ENCODE measurements at regions not wholly inside any gene's neighbourhood (a gene's known extent, or its start where the extent isn't known, plus 50 kb on each side); places are given as distances from the start of the nearest gene placed in this dataset.

DNA sequence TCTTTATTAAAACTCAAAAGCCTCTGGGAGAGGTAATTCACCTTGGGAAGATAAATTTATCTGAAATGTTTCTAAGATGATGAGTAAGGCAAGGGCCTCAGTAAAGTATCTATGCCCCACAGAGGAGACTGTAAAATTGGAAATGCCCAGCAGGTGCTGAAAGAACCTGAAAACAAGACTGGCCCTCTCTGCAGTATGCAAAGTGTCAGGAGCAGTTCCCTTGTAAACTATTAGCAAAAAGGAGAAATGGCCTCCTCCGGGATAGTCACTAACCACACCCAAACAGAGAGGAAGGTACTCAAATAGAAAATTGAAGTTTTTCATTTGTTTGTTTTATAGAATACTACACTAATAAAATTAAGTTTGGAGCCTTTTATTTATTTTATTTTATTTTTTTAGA is 81.2 kb downstream of the FZD1 start:
- Histone ChIP-seq H3K9ac (ENCODE audit: insufficient read length, low read depth) (no peak overlapping the region), H3K9me3 (ENCODE audit: insufficient read depth, low read length) (no peaks in the 10 kb centered on the region), H3K36me3 (ENCODE audit: insufficient read depth, insufficient read length, low read length) (no peaks in the 10 kb centered on the region), H3K27me3 (ENCODE audit: insufficient read depth, insufficient read length) (no peaks in the 10 kb centered on the region), H3K4me3 (ENCODE audit: insufficient read length, low read depth) (no peak overlapping the region), H3K4me1 (ENCODE audit: insufficient read depth, insufficient read length) (no peaks in the 10 kb centered on the region)
- no peak for DNase-seq (ENCODE audit: low read depth, low spot score)
- TF ChIP-seq SUZ12 (IDR thresholded peaks at IDR 0.05; ENCODE audit: extremely low read depth, insufficient read depth, insufficient read length) (no peak), YY1 (IDR thresholded peaks at IDR 0.05; ENCODE audit: insufficient read depth, insufficient read length) (no peak)

DNA sequence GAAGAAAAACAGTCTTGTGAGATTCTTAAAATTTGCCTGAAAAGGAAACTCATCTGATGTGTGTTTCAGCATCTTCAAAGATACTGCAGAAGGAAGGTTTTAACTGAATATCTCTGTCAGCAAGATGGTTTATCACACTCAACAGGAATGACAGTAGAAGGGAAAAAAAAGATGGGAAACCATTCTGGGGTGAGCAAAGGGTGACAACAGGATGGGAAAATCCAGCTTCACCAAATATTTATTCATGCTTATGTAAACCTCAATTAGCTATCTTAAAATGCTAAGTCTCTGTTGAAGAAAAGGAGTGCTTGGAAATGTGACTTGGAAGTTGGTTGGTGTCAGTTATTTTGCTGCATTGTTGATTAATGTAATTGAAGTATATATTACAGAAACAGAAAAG is 82.2 kb downstream of the FZD1 start:
- TF ChIP-seq ZNF274 (IDR thresholded peaks at IDR 0.05; ENCODE audit: low read depth, low read length) (no peak), SUZ12 (IDR thresholded peaks at IDR 0.05; ENCODE audit: extremely low read depth, insufficient read depth, insufficient read length) (no peak), YY1 (IDR thresholded peaks at IDR 0.05; ENCODE audit: insufficient read depth, insufficient read length) (no peak)
- Histone ChIP-seq H3K36me3 (ENCODE audit: insufficient read depth, insufficient read length, low read length) (no peaks in the 10 kb centered on the region), H3K9me3 (ENCODE audit: insufficient read depth, low read length) (no peaks in the 10 kb centered on the region), H3K4me1 (ENCODE audit: insufficient read depth, insufficient read length) (no peaks in the 10 kb centered on the region), H3K27me3 (ENCODE audit: insufficient read depth, insufficient read length) (no peaks in the 10 kb centered on the region), H3K4me3 (ENCODE audit: insufficient read length, low read depth) (no peak overlapping the region), H3K9ac (ENCODE audit: insufficient read length, low read depth) (no peak overlapping the region)
- no peak for DNase-seq (ENCODE audit: low read depth, low spot score)

DNA sequence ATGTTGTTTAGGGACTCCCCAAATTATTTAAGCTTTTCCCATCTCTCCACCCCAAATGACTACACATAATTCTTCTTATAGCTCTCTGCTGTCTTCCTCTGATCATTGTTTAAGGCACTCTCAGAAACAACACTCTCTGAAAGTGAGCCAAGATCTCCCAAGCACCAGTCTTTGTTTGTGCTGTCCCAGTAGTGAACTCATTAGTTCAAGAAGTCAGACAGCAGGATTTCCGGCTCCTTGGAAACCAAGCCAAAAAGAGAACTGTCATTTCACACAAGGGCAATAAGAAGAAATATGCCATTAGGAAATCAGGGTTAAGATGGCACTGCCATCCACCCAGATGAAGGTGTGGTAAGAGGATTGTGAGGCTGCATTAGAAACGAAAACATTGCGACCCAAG is 83.1 kb downstream of the FZD1 start:
- no peak for DNase-seq (ENCODE audit: low read depth, low spot score)
- Histone ChIP-seq H3K36me3 (ENCODE audit: insufficient read depth, insufficient read length, low read length) (no peaks in the 10 kb centered on the region), H3K4me1 (ENCODE audit: insufficient read depth, insufficient read length) (no peaks in the 10 kb centered on the region), H3K4me3 (ENCODE audit: insufficient read length, low read depth) (no peak overlapping the region), H3K9me3 (ENCODE audit: insufficient read depth, low read length) (no peaks in the 10 kb centered on the region), H3K9ac (ENCODE audit: insufficient read length, low read depth) (no peak overlapping the region), H3K27me3 (ENCODE audit: insufficient read depth, insufficient read length) (no peaks in the 10 kb centered on the region)
- TF ChIP-seq YY1 (IDR thresholded peaks at IDR 0.05; ENCODE audit: insufficient read depth, insufficient read length) (no peak), SUZ12 (IDR thresholded peaks at IDR 0.05; ENCODE audit: extremely low read depth, insufficient read depth, insufficient read length) (no peak), ZNF274 (IDR thresholded peaks at IDR 0.05; ENCODE audit: low read depth, low read length) (no peak)

DNA sequence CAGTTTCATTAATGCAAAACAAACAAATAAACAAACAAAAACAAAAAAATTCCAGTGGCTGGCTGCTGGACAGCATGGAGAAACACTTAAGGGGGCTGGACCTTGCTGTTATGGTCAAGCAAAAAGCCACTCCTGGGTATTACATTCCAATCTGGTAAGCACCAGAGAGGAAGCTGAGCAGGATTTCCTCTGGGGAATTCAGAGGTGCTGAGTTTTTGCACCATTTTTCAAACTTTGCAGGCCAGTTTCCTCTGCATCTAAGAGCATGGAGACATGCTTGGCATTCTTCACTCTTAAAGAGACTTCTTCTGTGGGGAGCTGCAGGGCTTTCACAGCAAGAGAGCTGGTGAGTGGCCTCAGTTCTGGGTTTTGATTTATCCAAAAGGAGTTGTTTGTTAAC is 84.5 kb downstream of the FZD1 start:
- no peak for TF ChIP-seq YY1 (IDR thresholded peaks at IDR 0.05; ENCODE audit: insufficient read depth, insufficient read length)
- TF ChIP-seq ZNF274 (IDR thresholded peaks at IDR 0.05; ENCODE audit: low read depth, low read length), result no peak
- no peak for TF ChIP-seq SUZ12 (IDR thresholded peaks at IDR 0.05; ENCODE audit: extremely low read depth, insufficient read depth, insufficient read length)
- Histone ChIP-seq H3K4me1 (ENCODE audit: insufficient read depth, insufficient read length) (no peaks in the 10 kb centered on the region), H3K9ac (ENCODE audit: insufficient read length, low read depth) (no peak overlapping the region)

DNA sequence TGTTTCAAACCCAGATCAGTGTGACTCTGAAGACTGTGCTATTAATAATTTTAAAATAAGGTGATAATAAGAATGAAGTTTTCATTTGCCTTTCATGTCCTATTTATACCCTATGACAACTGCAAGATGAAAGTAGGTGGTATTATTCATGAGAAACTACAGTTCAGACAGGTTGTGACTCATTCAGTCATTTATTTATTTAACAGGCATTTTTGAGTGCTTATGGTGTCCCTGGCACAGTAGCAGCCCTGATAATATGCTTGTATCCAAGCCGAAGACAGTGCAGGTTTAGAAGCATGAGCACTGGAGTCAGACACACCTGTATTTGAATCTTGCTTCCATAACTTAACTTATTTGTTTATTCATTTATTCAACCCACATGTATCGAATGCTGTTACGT is 87.1 kb downstream of the FZD1 start:
- TF ChIP-seq YY1 (IDR thresholded peaks at IDR 0.05; ENCODE audit: insufficient read depth, insufficient read length), result no peak
- TF ChIP-seq ZNF274 (IDR thresholded peaks at IDR 0.05; ENCODE audit: low read depth, low read length), result no peak
- TF ChIP-seq SUZ12 (IDR thresholded peaks at IDR 0.05; ENCODE audit: extremely low read depth, insufficient read depth, insufficient read length), result no peak
- DNase-seq (ENCODE audit: low read depth, low spot score), result no peak
- no peak overlapping the region for H3K4me3 ChIP-seq (ENCODE audit: insufficient read length, low read depth)

More for the DNA sequence above, 84.5 kb downstream of the FZD1 start:
- Histone ChIP-seq H3K4me3 (ENCODE audit: insufficient read length, low read depth) (no peak overlapping the region), H3K9me3 (ENCODE audit: insufficient read depth, low read length) (no peaks in the 10 kb centered on the region), H3K36me3 (ENCODE audit: insufficient read depth, insufficient read length, low read length) (no peaks in the 10 kb centered on the region), H3K27me3 (ENCODE audit: insufficient read depth, insufficient read length) (no peaks in the 10 kb centered on the region)
- no peak for DNase-seq (ENCODE audit: low read depth, low spot score)

DNA sequence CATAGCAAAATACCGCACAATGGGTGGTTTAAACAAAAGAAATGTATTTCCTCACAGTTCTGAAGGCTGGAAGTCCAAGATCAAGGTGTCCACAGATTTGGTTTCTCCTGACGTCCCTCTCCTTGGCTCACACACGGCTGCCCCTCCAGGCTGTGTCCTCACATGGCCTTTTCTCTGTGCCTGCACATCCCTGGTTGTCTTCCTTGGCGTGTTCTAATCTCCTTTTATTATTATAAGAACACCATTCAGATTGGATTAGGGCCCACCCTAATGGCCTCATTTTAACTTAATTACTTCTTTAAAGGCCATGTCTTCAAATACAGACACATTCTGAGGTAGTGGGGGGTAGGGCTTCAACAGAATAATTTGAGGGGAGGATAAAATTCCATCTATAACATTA is 87.9 kb downstream of the FZD1 start:
- Histone ChIP-seq H3K4me3 (ENCODE audit: insufficient read length, low read depth) (no peak overlapping the region), H3K9ac (ENCODE audit: insufficient read length, low read depth) (no peak overlapping the region), H3K36me3 (ENCODE audit: insufficient read depth, insufficient read length, low read length) (no peaks in the 10 kb centered on the region), H3K9me3 (ENCODE audit: insufficient read depth, low read length) (no peaks in the 10 kb centered on the region), H3K27me3 (ENCODE audit: insufficient read depth, insufficient read length) (peaks cover 5% of the 10 kb centered on the region), H3K4me1 (ENCODE audit: insufficient read depth, insufficient read length) (no peaks in the 10 kb centered on the region)
- DNase-seq (ENCODE audit: low read depth, low spot score), result no peak
- TF ChIP-seq ZNF274 (IDR thresholded peaks at IDR 0.05; ENCODE audit: low read depth, low read length), result no peak
- no peak for TF ChIP-seq SUZ12 (IDR thresholded peaks at IDR 0.05; ENCODE audit: extremely low read depth, insufficient read depth, insufficient read length)
- TF ChIP-seq YY1 (IDR thresholded peaks at IDR 0.05; ENCODE audit: insufficient read depth, insufficient read length), result no peak

More for the DNA sequence above, 87.1 kb downstream of the FZD1 start:
- Histone ChIP-seq H3K9me3 (ENCODE audit: insufficient read depth, low read length) (no peaks in the 10 kb centered on the region), H3K4me1 (ENCODE audit: insufficient read depth, insufficient read length) (no peaks in the 10 kb centered on the region), H3K9ac (ENCODE audit: insufficient read length, low read depth) (no peak overlapping the region), H3K27me3 (ENCODE audit: insufficient read depth, insufficient read length) (no peaks in the 10 kb centered on the region), H3K36me3 (ENCODE audit: insufficient read depth, insufficient read length, low read length) (no peaks in the 10 kb centered on the region)

DNA sequence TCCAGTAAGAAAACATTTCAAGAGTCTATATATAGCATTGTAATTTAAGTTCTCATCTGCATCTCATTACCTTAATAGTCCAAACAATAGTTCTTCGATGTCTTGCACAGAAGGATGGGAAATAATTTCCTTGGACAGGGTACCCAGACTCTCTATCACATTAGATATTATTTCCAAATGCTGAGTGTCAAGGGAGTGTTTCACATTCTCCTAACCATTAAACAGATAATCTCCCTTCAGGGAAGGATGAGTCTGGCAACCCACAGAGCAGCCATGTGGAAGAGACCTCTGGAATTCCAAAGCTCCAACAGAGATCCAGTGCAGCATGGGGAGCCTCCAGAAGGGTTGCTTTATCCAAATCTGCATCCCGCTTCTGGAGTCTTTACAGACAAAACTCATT is 89.6 kb downstream of the FZD1 start:
- Histone ChIP-seq H3K9me3 (ENCODE audit: insufficient read depth, low read length) (no peaks in the 10 kb centered on the region), H3K9ac (ENCODE audit: insufficient read length, low read depth) (no peak overlapping the region), H3K4me1 (ENCODE audit: insufficient read depth, insufficient read length) (no peaks in the 10 kb centered on the region), H3K4me3 (ENCODE audit: insufficient read length, low read depth) (no peak overlapping the region), H3K36me3 (ENCODE audit: insufficient read depth, insufficient read length, low read length) (no peaks in the 10 kb centered on the region), H3K27me3 (ENCODE audit: insufficient read depth, insufficient read length) (peaks cover 18% of the 10 kb centered on the region)
- DNase-seq (ENCODE audit: low read depth, low spot score), result no peak
- no peak for TF ChIP-seq ZNF274 (IDR thresholded peaks at IDR 0.05; ENCODE audit: low read depth, low read length)
- no peak for TF ChIP-seq SUZ12 (IDR thresholded peaks at IDR 0.05; ENCODE audit: extremely low read depth, insufficient read depth, insufficient read length)
- no peak for TF ChIP-seq YY1 (IDR thresholded peaks at IDR 0.05; ENCODE audit: insufficient read depth, insufficient read length)
